RWPE2 (cell line): ENCODE measurements at regions not wholly inside any gene's neighbourhood (a gene's known extent, or its start where the extent isn't known, plus 50 kb on each side); places are given as distances from the start of the nearest gene placed in this dataset.
A peak's percentile ranks its signal among the peaks of the same experiment; 100 is the strongest.

Experiments used
- ATAC-seq: fragments of 200-7000 bp; cut with Tn5 transposase; 3 replicates; pipeline ENCODE4 v1.9.1; 2021; ENCODE audit warnings: low read depth
- DNase-seq: peaks from one replicate; pipeline ENCODE4 v3.0.0-alpha.2; 2020; ENCODE audit warnings: low spot score
- H3K27ac ChIP-seq: fragments of 450-650 bp; 2 replicates; pipeline ENCODE4 v1.5.1; 2017; ENCODE audit warnings: mild to moderate bottlenecking; ENCODE audit not compliant: poor library complexity, severe bottlenecking
- H3K27me3 ChIP-seq: fragments of 250-450 bp; sonication (Bioruptor Pico); 2 replicates; pipeline ENCODE4 v1.5.1; 2021; ENCODE audit warnings: mild to moderate bottlenecking, moderate library complexity; ENCODE audit not compliant: insufficient read depth, poor library complexity, severe bottlenecking
- H3K36me3 ChIP-seq: fragments of 250-450 bp; sonication (Bioruptor Pico); 2 replicates; pipeline ENCODE4 v1.5.1; 2020; ENCODE audit warnings: low read depth, mild to moderate bottlenecking, moderate library complexity
- H3K4me1 ChIP-seq: fragments of 250-450 bp; sonication (Bioruptor Pico); 2 replicates; pipeline ENCODE4 v1.5.1; 2021; ENCODE audit warnings: mild to moderate bottlenecking, moderate library complexity; ENCODE audit not compliant: insufficient read depth, poor library complexity, severe bottlenecking
- H3K4me3 ChIP-seq: fragments of 250-450 bp; sonication (Bioruptor Pico); 2 replicates; pipeline ENCODE4 v1.5.1; 2021; ENCODE audit warnings: mild to moderate bottlenecking, moderate library complexity; ENCODE audit not compliant: severe bottlenecking
- H3K9me3 ChIP-seq: fragments of 250-450 bp; sonication (Bioruptor Pico); 2 replicates; pipeline ENCODE4 v1.5.1; 2021; ENCODE audit warnings: mild to moderate bottlenecking, moderate library complexity; ENCODE audit not compliant: severe bottlenecking
- TF ChIP-seq, protein P1 (sequence below): fragments of 450-650 bp; IDR thresholded peaks from one replicate; pipeline ENCODE4 v1.5.1; 2017; ENCODE audit warnings: mild to moderate bottlenecking, moderate library complexity; ENCODE audit not compliant: poor library complexity, severe bottlenecking

DNA sequence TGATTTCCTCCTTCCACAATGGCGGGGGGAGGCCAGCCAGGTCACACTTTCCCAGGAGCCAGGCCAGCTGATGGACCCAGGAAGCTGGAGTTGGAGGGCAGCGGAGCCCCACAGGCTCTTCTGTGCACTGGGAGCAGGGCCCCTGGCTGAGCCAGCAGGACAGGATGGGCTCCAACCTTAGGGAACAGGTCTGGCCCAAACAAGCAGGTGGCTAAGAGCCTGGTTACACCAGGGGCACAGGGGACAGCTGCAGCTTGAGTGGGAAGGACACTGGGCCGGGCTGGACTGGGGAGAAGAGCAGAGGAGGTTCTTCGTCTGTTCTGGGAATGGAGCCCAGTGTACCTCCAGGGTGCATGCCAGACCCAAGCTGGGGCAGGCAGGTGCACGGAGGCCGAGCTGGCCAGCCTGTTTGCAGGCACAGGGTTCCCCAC lies 102.3 kb downstream of the DLL1 start:
- DNase-seq (no peak), ATAC-seq (no peak)
- no peaks in the 10 kb centered on the region for H3K9me3 ChIP-seq
- TF ChIP-seq, protein P1, sequence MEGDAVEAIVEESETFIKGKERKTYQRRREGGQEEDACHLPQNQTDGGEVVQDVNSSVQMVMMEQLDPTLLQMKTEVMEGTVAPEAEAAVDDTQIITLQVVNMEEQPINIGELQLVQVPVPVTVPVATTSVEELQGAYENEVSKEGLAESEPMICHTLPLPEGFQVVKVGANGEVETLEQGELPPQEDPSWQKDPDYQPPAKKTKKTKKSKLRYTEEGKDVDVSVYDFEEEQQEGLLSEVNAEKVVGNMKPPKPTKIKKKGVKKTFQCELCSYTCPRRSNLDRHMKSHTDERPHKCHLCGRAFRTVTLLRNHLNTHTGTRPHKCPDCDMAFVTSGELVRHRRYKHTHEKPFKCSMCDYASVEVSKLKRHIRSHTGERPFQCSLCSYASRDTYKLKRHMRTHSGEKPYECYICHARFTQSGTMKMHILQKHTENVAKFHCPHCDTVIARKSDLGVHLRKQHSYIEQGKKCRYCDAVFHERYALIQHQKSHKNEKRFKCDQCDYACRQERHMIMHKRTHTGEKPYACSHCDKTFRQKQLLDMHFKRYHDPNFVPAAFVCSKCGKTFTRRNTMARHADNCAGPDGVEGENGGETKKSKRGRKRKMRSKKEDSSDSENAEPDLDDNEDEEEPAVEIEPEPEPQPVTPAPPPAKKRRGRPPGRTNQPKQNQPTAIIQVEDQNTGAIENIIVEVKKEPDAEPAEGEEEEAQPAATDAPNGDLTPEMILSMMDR: no peak
- no peak overlapping the region for H3K4me3 ChIP-seq
- no peaks in the 10 kb centered on the region for H3K27me3 ChIP-seq
- no peak overlapping the region for H3K27ac ChIP-seq
- no peaks in the 10 kb centered on the region for H3K36me3 ChIP-seq
- H3K4me1 ChIP-seq: peaks cover 8% of the 10 kb centered on the region

DNA sequence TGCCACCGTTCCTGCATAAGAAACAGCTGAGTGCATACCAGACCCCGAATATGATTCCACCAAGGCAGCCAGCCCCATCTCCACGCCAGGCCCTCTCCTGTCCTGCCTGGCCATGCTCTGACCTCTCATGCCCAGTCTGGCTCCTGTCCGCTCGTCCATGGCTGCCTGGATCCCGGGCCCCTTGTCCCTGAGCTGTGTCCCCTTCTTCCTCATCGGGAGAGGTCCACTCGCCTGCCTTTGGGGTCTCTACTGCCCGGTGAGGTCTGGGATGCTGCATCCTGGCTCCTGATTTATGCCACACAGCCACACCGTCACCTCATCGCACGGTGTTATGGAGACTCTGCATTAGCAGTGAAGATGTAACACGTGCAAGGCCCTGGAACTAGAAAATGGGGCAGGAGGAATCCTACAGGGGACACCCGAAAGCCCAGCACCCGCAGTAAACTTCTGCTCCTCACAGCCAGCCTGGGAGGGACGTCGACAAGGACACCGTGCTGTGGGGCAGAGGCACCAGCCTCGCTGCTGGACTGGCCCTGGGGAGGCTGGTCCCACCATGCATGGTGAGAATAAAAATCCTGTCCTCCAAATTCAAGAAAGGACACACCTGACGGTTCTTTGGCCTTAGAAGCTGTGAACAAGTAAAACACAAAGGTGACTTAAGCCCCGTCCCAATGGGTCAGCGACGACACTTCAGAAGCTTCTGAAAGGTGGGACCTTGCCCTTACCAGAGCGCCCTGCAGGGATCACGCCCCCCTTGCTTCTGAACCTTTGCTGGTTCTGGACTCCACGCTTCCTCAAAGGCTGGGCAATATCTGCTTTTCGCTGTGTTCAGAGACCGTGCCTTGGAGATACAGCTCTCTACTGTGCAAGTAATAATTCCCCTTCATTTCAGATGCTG lies 103.0 kb downstream of the DLL1 start:
- Histone ChIP-seq H3K4me1 (peaks cover 8% of the 10 kb centered on the region), H3K27me3 (no peaks in the 10 kb centered on the region), H3K9me3 (no peaks in the 10 kb centered on the region), H3K27ac (no peak overlapping the region), H3K4me3 (no peak overlapping the region), H3K36me3 (no peaks in the 10 kb centered on the region)
- no peak for ATAC-seq
- TF ChIP-seq, protein P1: no peak
- DNase-seq: no peak

DNA sequence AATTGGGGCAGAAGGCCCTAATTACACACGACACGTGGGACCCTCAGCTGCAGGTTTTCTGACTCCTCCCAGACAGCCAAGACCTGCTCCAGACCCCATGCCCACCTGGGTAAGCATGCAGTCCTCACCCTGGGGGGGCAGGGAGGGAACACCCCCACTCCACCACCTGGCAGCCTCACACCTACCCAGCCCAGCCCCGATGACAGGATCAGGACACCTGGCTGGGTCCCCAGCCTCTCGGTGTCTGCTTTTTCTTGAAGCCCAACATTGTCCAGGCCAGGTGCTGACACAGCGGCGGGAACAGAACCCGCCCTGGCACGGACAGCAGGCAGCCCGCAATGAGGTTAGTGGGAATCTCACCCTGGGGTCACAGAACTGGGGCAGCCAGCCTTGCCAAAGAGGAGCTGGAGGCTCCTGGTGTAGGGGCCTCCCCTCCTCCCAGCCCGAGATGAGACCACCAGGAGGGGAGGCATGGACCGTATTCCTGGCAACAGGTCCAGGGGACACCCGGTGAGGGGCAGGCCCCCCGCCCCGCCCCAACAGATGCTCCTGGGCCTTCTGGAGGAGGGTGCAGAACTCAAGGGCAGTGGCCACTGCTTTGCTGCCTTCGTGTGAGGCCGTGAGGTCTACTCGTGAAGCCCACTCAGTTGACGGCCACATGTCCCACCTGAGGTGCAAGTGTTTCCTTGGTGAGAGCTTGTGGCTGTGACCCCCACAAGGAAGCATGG lies 103.8 kb downstream of the DLL1 start:
- DNase-seq: no peak
- Histone ChIP-seq H3K9me3 (no peaks in the 10 kb centered on the region), H3K36me3 (no peaks in the 10 kb centered on the region)

DNA sequence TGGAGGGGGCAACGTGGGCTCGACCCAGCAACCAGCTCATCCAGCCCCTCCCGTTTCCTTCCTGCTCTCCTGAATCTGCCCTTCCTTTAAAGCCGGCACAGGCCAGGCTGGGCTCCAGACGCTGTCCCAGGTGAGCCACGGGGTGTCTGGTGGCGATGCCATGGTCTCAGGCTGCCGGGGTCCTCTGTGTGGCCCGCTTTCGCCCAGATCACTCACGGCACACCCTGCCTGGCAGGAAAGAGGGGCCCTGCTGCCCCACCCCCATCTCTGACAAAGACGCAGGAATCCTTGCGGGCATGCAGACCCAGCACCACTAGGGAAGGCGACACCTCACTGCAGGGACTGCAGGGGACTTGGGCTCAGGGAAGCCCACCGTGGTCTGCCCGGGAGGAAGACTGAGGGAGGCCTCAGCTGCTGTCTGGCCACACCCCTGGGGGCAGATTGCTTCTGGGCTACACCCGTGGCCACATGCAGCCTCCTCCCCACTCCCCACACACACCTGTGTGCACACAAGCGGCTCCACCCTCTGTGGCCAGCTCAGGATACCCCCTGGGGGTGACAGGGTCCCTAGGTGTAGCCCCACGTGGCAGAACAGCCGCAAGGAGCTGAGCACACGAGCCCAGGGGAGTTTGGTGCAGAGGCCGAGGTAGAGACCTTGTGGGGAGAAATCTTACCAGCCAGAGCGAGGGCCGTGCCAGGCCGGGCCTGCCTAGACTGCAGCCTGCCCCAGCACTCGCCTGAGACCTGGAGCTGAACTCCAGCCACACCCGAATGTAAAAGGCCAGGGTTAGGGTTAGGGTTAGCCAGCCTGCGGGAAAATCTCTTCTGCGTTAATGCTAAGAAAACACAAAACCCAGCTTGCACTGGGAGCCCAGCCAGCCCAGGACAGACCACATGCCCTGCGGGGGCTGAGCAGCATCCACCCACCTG lies 104.6 kb downstream of the DLL1 start:
- H3K27me3 ChIP-seq: no peaks in the 10 kb centered on the region
- DNase-seq (no peak), ATAC-seq (peak; percentile 72)
- peak overlapping the region; percentile 19 for H3K27ac ChIP-seq
- TF ChIP-seq, protein P1: no peak
- H3K9me3 ChIP-seq: no peaks in the 10 kb centered on the region
- no peak overlapping the region for H3K4me3 ChIP-seq
- H3K4me1 ChIP-seq: peaks cover 8% of the 10 kb centered on the region
- H3K36me3 ChIP-seq: no peaks in the 10 kb centered on the region

More for the DNA sequence above, 103.8 kb downstream of the DLL1 start:
- Histone ChIP-seq H3K4me1 (peaks cover 8% of the 10 kb centered on the region), H3K27me3 (no peaks in the 10 kb centered on the region), H3K27ac (peak overlapping the region; percentile 19), H3K4me3 (no peak overlapping the region)
- ATAC-seq: no peak
- TF ChIP-seq, protein P1: no peak
